IPS-NIHi7 (cell line): ENCODE measurements at regions not wholly inside any gene's neighbourhood (a gene's known extent, or its start where the extent isn't known, plus 50 kb on each side); places are given as distances from the start of the nearest gene placed in this dataset.
A peak's percentile ranks its signal among the peaks of the same experiment; 100 is the strongest.
"Not testable (repeated sequence)": the region's sequence is repeated elsewhere in the genome, so short reads cannot be mapped to it uniquely, and the experiment has no call there.

Experiments used
- DNase-seq: peaks from one replicate; pipeline ENCODE4 v3.0.0; 2012; ENCODE audit warnings: mixed read lengths; ENCODE audit errors: extremely low spot score

- not testable (repeated sequence) for DNase-seq
These were observed 57.8 kb upstream of the NBPF8 start for GRCh38 chr1:120357046-120357445.

DNA sequence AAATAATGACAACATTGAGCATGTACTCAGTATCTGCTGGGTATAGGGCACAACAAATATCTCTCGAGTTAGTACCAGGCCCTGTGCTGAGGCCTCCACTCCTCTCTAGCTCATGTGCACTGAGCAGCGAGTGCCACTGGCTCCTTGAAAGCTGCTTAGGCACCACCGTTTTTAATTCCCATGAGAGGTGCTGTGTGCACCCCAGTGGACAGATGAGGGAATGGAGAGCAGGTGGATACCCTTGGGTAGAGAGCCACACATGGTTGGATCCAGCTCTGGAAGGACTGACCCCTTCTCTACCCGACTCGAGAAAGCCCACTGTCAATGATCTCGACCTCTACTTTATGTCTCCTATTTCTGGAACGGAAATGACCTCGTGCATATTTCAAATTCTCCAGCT, 58.7 kb upstream of the NBPF8 start:
- DNase-seq, result not testable (repeated sequence)

- peak; percentile 1 for DNase-seq
These were observed 60.1 kb upstream of the NBPF8 start for GRCh38 chr1:120354618-120355184.

GRCh38 chr1:120342231-120343073, 72.4 kb upstream of the NBPF8 start:
- DNase-seq, result peak; percentile 0

DNA sequence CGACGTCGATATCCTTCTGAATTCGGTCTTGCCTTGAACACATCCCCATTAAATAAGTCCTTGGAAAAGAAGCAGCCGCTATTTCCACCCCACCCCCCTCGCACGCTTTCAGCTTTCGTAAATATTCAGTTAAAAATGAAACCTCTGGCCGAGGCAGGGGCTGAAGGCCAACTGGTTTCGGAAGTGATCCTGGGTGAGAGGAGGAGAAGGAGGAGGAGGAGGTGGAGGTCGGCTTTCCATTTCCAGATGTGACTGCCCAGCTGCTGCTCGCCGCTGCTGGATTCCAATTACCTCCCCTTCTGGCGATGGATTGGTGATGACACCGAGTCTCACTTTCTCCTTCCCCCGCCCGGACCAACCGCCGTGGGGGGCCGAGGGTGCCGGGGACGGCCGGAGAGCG, 73.1 kb upstream of the NBPF8 start:
- not testable (repeated sequence) for DNase-seq

GRCh38 chr1:120340838-120341751, 73.7 kb upstream of the NBPF8 start:
- DNase-seq, result not testable (repeated sequence)

DNA sequence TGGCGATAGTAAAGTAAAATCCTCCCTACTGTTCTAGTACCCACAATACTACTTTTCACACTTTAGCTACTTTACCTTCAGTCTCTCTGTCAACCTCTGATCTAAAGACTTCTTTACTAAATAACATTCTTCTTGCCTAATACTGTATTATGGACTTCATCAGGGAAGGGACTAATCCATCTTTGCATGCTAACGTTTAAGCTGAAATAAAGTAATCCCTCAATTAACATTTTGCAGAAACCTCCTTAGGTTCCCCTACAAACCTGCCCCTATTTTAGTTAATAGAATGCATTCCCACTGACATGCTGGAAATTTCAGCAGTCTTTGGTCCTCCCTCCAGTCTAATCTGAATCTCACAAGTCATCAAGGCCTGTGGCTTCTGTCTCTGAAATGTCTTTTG, 99.1 kb upstream of the NBPF8 start:
- DNase-seq, result not testable (repeated sequence)

DNA sequence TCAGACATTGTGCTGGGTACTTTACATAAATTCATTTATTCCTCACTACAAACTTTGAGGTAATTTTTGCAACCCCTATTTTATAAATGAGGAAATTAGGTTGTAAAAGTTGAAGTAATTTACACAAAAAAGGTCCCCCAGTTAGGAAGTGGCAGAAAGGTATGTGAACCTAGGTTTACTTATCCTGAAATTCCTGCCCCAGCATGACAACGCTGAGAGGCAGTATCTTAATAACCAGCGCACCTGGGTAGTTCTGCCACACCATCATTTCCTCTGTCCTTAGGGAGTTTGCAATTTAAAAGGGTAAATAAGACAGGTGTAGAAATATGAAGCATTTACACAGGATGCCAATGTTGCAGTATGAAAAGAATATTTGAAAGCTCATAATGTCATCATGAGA, 102.9 kb upstream of the NBPF8 start:
- not testable (repeated sequence) for DNase-seq

GRCh38 chr1:120308940-120309578, 105.8 kb upstream of the NBPF8 start:
- DNase-seq, result not testable (repeated sequence)

GRCh38 chr1:120305046-120305445, 109.8 kb upstream of the NBPF8 start:
- DNase-seq, result not testable (repeated sequence)

- DNase-seq, result not testable (repeated sequence)
These were observed 110.5 kb upstream of the NBPF8 start for GRCh38 chr1:120304341-120304740.

- not testable (repeated sequence) for DNase-seq
These were observed 115.3 kb upstream of the NBPF8 start for GRCh38 chr1:120299433-120300057.

DNA sequence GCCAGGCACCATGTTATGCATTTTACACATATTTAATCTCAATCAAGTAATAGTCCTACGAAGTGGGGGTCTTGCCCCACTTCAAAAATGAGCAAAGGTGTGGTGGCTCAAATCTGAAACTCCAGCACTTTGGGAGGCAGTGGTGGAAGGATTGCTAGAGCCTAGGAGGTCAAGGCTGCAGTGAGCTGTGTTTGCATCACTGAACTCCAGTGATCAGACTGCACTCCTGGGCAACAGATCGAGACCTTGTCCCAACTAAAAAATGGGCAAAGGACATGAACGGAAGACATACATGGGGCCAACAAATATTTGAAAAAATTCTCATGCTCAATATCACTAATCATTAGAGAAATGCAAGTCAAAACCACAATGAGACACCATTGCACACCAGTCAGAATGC, 116.3 kb upstream of the NBPF8 start:
- DNase-seq, result not testable (repeated sequence)

DNA sequence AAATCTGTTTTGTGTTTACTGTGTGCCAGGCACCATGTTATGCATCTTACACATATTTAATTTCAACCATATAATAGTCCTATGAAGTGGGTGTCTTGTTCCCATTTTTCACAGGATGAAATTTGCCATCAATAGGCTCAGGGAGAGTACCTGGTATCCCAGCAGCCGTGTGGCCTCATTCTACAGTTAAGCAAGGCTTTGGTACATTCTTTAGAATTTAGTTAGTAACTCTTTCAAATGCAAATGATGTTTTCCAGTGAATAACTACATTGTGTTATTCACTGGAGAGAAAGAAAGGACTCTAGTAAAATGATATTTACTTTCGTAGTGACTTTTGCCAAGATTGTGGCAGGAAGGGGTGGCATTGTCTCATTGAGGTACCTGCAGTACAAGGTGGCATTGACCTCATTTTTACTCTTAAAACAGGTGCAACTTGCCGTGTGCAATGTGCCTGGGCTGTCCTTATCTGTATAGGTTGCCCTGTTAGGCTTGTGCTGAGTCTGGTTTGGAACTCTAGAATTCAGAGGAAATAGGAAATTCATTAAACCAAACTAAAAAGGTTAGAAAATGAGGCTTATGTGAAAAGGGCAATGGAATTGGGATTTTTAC, 117.4 kb upstream of the NBPF8 start:
- DNase-seq, result not testable (repeated sequence)

DNA sequence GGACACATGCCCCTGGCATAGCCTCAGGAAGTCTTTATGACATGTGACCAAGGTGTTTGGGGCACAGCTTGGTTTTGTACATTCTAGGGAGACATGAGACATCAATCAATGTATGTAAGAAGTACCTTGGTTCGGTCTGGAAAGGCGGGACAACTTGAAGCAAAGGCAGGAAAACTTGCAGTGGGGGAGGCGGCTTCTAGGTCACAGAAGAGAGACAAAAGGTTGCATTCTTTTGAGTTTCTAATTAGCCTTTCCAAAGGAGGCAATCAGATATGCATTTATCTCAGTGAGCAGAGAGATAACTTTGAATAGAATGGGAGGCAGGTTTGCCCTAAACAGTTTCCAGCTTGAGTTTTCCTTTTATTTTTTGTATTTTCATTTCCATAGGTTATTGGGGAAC, 113.8 kb upstream of the SEC22B start:
- DNase-seq, result not testable (repeated sequence)

GRCh38 chr1:120289601-120290074, 113.3 kb upstream of the SEC22B start:
- not testable (repeated sequence) for DNase-seq

DNA sequence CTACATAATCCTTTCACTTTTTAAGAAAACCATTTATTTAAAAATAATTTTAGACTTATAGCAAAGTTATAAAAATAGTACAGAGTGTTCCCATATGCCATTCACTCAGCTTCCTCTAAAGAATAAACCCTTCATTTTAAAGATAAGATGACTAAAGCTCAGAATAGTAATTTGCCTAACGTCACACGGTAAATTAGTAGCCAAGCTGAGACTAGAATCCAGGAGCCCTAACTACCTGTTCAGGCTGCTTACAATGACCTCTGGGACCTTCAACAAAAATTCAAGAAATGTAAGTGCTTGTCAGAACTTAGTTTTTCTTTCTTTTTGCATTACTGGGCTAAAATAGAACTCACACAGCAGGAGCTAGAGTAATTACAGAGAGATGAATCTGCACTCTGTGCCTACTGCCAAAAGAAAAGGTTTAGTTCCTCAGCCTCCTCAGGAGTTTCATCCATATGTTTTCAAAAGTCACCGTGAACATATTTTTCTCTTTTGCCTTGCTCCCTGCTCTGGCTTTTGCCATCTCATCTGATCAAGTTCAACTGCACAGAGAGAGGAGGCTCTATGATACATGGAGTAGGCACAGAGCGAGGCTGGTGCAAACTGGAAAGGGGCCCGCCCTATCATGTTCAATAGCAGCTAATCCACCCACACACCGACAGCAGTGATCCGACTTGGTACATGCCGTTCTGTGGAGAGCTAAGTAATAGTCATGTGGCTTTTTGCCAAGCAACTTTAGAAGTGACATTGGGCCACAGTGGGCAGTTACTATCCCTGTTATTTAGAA, 112.7 kb upstream of the SEC22B start:
- not testable (repeated sequence) for DNase-seq

GRCh38 chr1:120288167-120288566, 111.8 kb upstream of the SEC22B start:
- not testable (repeated sequence) for DNase-seq

GRCh38 chr1:120282744-120283464, 106.6 kb upstream of the SEC22B start:
- not testable (repeated sequence) for DNase-seq
